SK-N-SH (cell line): ENCODE measurements at regions not wholly inside any gene's neighbourhood (a gene's known extent, or its start where the extent isn't known, plus 50 kb on each side); places are given as distances from the start of the nearest gene placed in this dataset.
A peak's percentile ranks its signal among the peaks of the same experiment; 100 is the strongest.

Experiments used
- CTCF ChIA-PET: fragments of 300-600, 350-600 bp; formaldehyde crosslinking; extraction: SDS; loops from one replicate; lab custom pipeline; 2021; lab: Yijun Ruan, JAX
- POLR2A ChIA-PET: fragments of 350-600 bp; sonication (Branson Sonifier 250); formaldehyde crosslinking; extraction: SDS; loops from one replicate; lab custom pipeline; 2020; ENCODE audit warnings: antibody characterized with exemption, inconsistent platforms; lab: Yijun Ruan, JAX
- DNase-seq: peaks from one replicate; pipeline ENCODE4 v3.0.0; 2012
- H2AFZ ChIP-seq: fragments of 200-600 bp; sonication (generic); 2 replicates; pipeline ENCODE4 v1.8.1; 2016; ENCODE audit warnings: antibody characterized with exemption, mild to moderate bottlenecking, low read depth
- H3F3A ChIP-seq: fragments of 200-600 bp; sonication (generic); replicated peaks from 2 replicates; pipeline ENCODE3; 2016; ENCODE audit warnings: antibody characterized with exemption, mild to moderate bottlenecking; ENCODE audit not compliant: insufficient read depth
- H3K27ac ChIP-seq, 2 experiments: fragments of 200-500 bp in 1 of 2; fragments of 200-600 bp in 1 of 2; sonication (Bioruptor generic) in 1 of 2; sonication (generic), shearing (Covaris generic) in 1 of 2; 2 replicates each; pipeline versions ENCODE4 v1.5.1 to v1.6.1; 2014 to 2016; ENCODE audit warnings: low read depth in 2 of 2, inconsistent platforms in 1 of 2, low read length in 1 of 2, mild to moderate bottlenecking in 1 of 2, mixed read lengths in 1 of 2
- H3K27me3 ChIP-seq: fragments of 200-600 bp; sonication (generic), shearing (Covaris generic); 2 replicates; pipeline ENCODE4 v1.6.1; 2016; ENCODE audit warnings: mixed run types; ENCODE audit not compliant: insufficient read depth
- H3K36me3 ChIP-seq, 2 experiments: fragments of 200-500 bp in 1 of 2; fragments of 200-600 bp in 1 of 2; sonication (Bioruptor generic) in 1 of 2; sonication (generic) in 1 of 2; replicated peaks in 1 of 2; 2 replicates each; pipeline versions ENCODE3 to v1.5.1; 2014 to 2016; ENCODE audit warnings: low read length in 1 of 2, mild to moderate bottlenecking in 1 of 2; ENCODE audit not compliant: insufficient read depth in 2 of 2, control insufficient read depth in 1 of 2
- H3K4me1 ChIP-seq, 2 experiments: fragments of 200-500 bp in 1 of 2; fragments of 200-600 bp in 1 of 2; sonication (Bioruptor generic) in 1 of 2; sonication (generic), shearing (Covaris generic) in 1 of 2; 2 replicates each; pipeline versions ENCODE4 v1.5.1 to v1.6.1; 2014 to 2016; ENCODE audit warnings: low read depth in 1 of 2, low read length in 1 of 2, mixed run types in 1 of 2; ENCODE audit not compliant: insufficient read depth in 2 of 2, control insufficient read depth in 1 of 2
- H3K4me2 ChIP-seq: fragments of 200-600 bp; sonication (generic), shearing (Covaris generic); 2 replicates; pipeline ENCODE4 v1.6.1; 2017; ENCODE audit warnings: mixed run types
- H3K4me3 ChIP-seq, 2 experiments: fragments of 200-500 bp in 1 of 2; fragments of 200-600 bp in 1 of 2; sonication (Bioruptor generic) in 1 of 2; sonication (generic), shearing (Covaris generic) in 1 of 2; 2 replicates each; pipeline versions ENCODE4 v1.5.1 to v1.8.1; 2014 to 2016; ENCODE audit warnings: low read depth in 2 of 2, inconsistent platforms in 1 of 2, low read length in 1 of 2, mild to moderate bottlenecking in 1 of 2, mixed read lengths in 1 of 2, moderate library complexity in 1 of 2
- H3K79me2 ChIP-seq: fragments of 200-600 bp; sonication (generic); 2 replicates; pipeline ENCODE4 v1.8.1; 2017; ENCODE audit warnings: mild to moderate bottlenecking; ENCODE audit not compliant: insufficient read depth
- H3K9ac ChIP-seq: fragments of 200-600 bp; sonication (generic); 2 replicates; pipeline ENCODE4 v1.6.1; 2017; ENCODE audit warnings: mixed run types
- H3K9me2 ChIP-seq: fragments of 200-600 bp; sonication (generic); 2 replicates; pipeline ENCODE4 v1.6.1; 2017; ENCODE audit warnings: mixed run types
- H3K9me3 ChIP-seq: fragments of 200-600 bp; sonication (generic); 2 replicates; pipeline ENCODE4 v1.6.1; 2017; ENCODE audit warnings: mixed run types, mild to moderate bottlenecking, moderate library complexity
- H4K20me1 ChIP-seq: fragments of 200-600 bp; sonication (generic); 2 replicates; pipeline ENCODE4 v1.6.1; 2017; ENCODE audit warnings: mild to moderate bottlenecking, mixed run types; ENCODE audit not compliant: insufficient read depth
- CHD2 ChIP-seq: fragments of 150-350 bp; IDR thresholded peaks from 2 replicates; pipeline ENCODE4 v1.6.1; 2018; ENCODE audit warnings: low read length; ENCODE audit not compliant: partially characterized antibody
- CTCF ChIP-seq: fragments of 200-600 bp; sonication (generic); IDR thresholded peaks from 2 replicates; pipeline ENCODE4 v1.6.1; 2017; ENCODE audit warnings: antibody characterized with exemption, mild to moderate bottlenecking, moderate library complexity
- FOXM1 ChIP-seq: IDR thresholded peaks from 2 replicates; pipeline ENCODE4 v1.4.0; 2012; ENCODE audit warnings: low read depth, mild to moderate bottlenecking
- MEF2A ChIP-seq: IDR thresholded peaks from 2 replicates; pipeline ENCODE4 v1.4.0; 2012; ENCODE audit warnings: low read depth, borderline replicate concordance
- NRF1 ChIP-seq: IDR thresholded peaks from 2 replicates; pipeline ENCODE4 v1.6.1; 2012; ENCODE audit warnings: low read depth, mild to moderate bottlenecking, low read length
- POLR2AphosphoS5 ChIP-seq: IDR thresholded peaks from 2 replicates; pipeline ENCODE4 v1.6.1; 2012; ENCODE audit warnings: low read depth, low read length
- RAD21 ChIP-seq: IDR thresholded peaks from 2 replicates; pipeline ENCODE4 v1.6.1; 2012; ENCODE audit warnings: mild to moderate bottlenecking, low read length
- RCOR1 ChIP-seq: fragments of 150-350 bp; IDR thresholded peaks from 2 replicates; pipeline ENCODE4 v1.6.1; 2017; ENCODE audit warnings: antibody characterized with exemption, low read length
- SMC3 ChIP-seq: IDR thresholded peaks from 2 replicates; pipeline ENCODE4 v1.6.1; 2012; ENCODE audit warnings: low read depth, low read length, improper control_type of control experiment
- TAF1 ChIP-seq: IDR thresholded peaks from 2 replicates; pipeline ENCODE4 v1.6.1; 2012; ENCODE audit warnings: low read depth, mild to moderate bottlenecking, low read length, moderate library complexity, borderline replicate concordance
- USF1 ChIP-seq: IDR thresholded peaks from 2 replicates; pipeline ENCODE4 v1.4.0; 2012; ENCODE audit warnings: low read depth, borderline replicate concordance
- WGBS: methylation state at CpG from one replicate; pipeline ENCODE4 v1.1.6; 2017; ENCODE audit warnings: low lambda C conversion rate; 5-methylcytosine and 5-hydroxymethylcytosine counted together

GRCh38 chr1:80221319-80221718, 1214.8 kb upstream of the ADGRL4 start:
- Histone ChIP-seq H3K9me3 (no peaks in the 10 kb centered on the region), H3K36me3 (no peaks in the 10 kb centered on the region), H2AFZ (no peak overlapping the region), H3K79me2 (no peaks in the 10 kb centered on the region; the same call in 1 of the 2 replicates), H3K27ac (no peak overlapping the region), H3K27me3 (no peaks in the 10 kb centered on the region), H3K4me1 (no peaks in the 10 kb centered on the region; a peak in 1 of 4 replicates), H3K4me3 (no peak overlapping the region), H3K9me2 (no peaks in the 10 kb centered on the region), H3K4me2 (no peak overlapping the region), H4K20me1 (no peaks in the 10 kb centered on the region), H3K9ac (no peak overlapping the region), H3F3A (no peaks in the 10 kb centered on the region)
- WGBS = 91% methylated on average over 4 of the region's 4 CpGs
- ChIA-PET CTCF (interaction anchor here (1.0 kb wide), 1 partner anchor 1085 kb away, joined by 3 read pairs; no protein-coding TSS in a partner anchor), POLR2A (no interaction called here)
- no peak for TF ChIP-seq RAD21
- TF ChIP-seq FOXM1 = no peak
- TF ChIP-seq SMC3 = no peak
- TF ChIP-seq MEF2A = no peak
- TF ChIP-seq TAF1 = no peak
- no peak for TF ChIP-seq RCOR1
- no peak for TF ChIP-seq POLR2AphosphoS5
- DNase-seq = no peak

GRCh38 chr1:80218112-80218511, 1211.6 kb upstream of the ADGRL4 start:
- peak overlapping the region in 1 of 2 experiments; percentile 12; a peak in 1 of 4 replicates for H3K4me3 ChIP-seq
- DNase-seq = peak; percentile 27
- H3K4me1 ChIP-seq = no peaks in the 10 kb centered on the region; a peak in 1 of 4 replicates
- H3K27me3 ChIP-seq = no peaks in the 10 kb centered on the region
- no peaks in the 10 kb centered on the region for H3K9me3 ChIP-seq
- H3K36me3 ChIP-seq = no peaks in the 10 kb centered on the region
- H2AFZ ChIP-seq = no peak overlapping the region
- 32% methylated on average over 2 of the region's 2 CpGs for WGBS
- no peaks in the 10 kb centered on the region for H3K9me2 ChIP-seq
- POLR2A ChIA-PET = no interaction called here
- TF ChIP-seq USF1 = no peak
- TF ChIP-seq NRF1 = no peak
- peak; percentile 68 for TF ChIP-seq RAD21
- no peak for TF ChIP-seq CHD2
- peak; percentile 34; the same call in 1 of the 2 replicates for TF ChIP-seq SMC3
- peak; percentile 76 for TF ChIP-seq CTCF
- H3K79me2 ChIP-seq = no peaks in the 10 kb centered on the region; the same call in 1 of the 2 replicates
- no peaks in the 10 kb centered on the region for H4K20me1 ChIP-seq
- H3K9ac ChIP-seq = no peak overlapping the region
- H3F3A ChIP-seq = no peaks in the 10 kb centered on the region
- no peak overlapping the region for H3K4me2 ChIP-seq
- H3K27ac ChIP-seq = peak overlapping the region in 1 of 2 experiments; percentile 67; a peak in 1 of 4 replicates
- CTCF ChIA-PET = interaction anchor here (0.6 to 2.5 kb wide), 16 partner anchors 8 to 1584 kb away, joined by 3 to 10 read pairs (median 3); no protein-coding TSS in a partner anchor
